Gastroesophageal sphincter (tissue), 4 donors: ENCODE measurements at regions not wholly inside any gene's neighbourhood (a gene's known extent, or its start where the extent isn't known, plus 50 kb on each side); places are given as distances from the start of the nearest gene placed in this dataset.

Experiments used
- ATAC-seq: fragments of 150-250 bp; one replicate; pipeline ENCODE4 v1.9.1; 2016; ENCODE audit warnings: mild to moderate bottlenecking, moderate library complexity
- H3K27ac ChIP-seq, 4 donors: fragments of 200-600 bp; sonication (generic) in 3 of 4; 1 replicate in 3 of 4; 2 replicates in 1 of 4; pipeline ENCODE4 v1.5.1; 2016 to 2019
- H3K27me3 ChIP-seq: fragments of 200-600 bp; sonication (generic); one replicate; pipeline ENCODE4 v1.5.1; 2019
- H3K36me3 ChIP-seq, 2 donors: fragments of 200-600 bp; sonication (generic); one replicate each; pipeline ENCODE4 v1.5.1; 2019; ENCODE audit warnings: control low read depth in 1 of 2
- H3K4me1 ChIP-seq, 3 donors: fragments of 200-600 bp; sonication (generic); 1 replicate in 2 of 3; 2 replicates in 1 of 3; pipeline ENCODE4 v1.5.1; 2016 to 2019; ENCODE audit warnings: control low read depth in 2 of 3
- H3K4me3 ChIP-seq, 2 donors: fragments of 200-600 bp; sonication (generic); one replicate each; pipeline ENCODE4 v1.5.1; 2019; ENCODE audit warnings: mild to moderate bottlenecking in 1 of 2, moderate library complexity in 1 of 2
- H3K9me3 ChIP-seq, 3 donors: fragments of 200-600 bp; sonication (generic); one replicate each; pipeline ENCODE4 v1.5.1; 2017 to 2019; ENCODE audit warnings: control low read depth in 2 of 3
- EP300 ChIP-seq: sonication (generic); formaldehyde crosslinking; IDR thresholded peaks from one replicate; pipeline ENCODE4 v1.6.1; 2017; ENCODE audit warnings: antibody characterized with exemption, mild to moderate bottlenecking
- POLR2A ChIP-seq, 2 donors: fragments of 450-650 bp; IDR thresholded peaks; one replicate each; pipeline ENCODE4 v1.6.1; 2017; ENCODE audit warnings: antibody characterized with exemption in 2 of 2, mild to moderate bottlenecking in 2 of 2, moderate library complexity in 1 of 2
- POLR2AphosphoS5 ChIP-seq: sonication (generic); formaldehyde crosslinking; IDR thresholded peaks from one replicate; pipeline ENCODE4 v1.6.1; 2017; ENCODE audit warnings: antibody characterized with exemption
- WGBS, 2 donors: methylation state at CpG; one replicate each; pipeline ENCODE4 v1.1.5; 2018; ENCODE audit warnings: low coverage in 1 of 2; 5-methylcytosine and 5-hydroxymethylcytosine counted together
- TF ChIP-seq, protein P1 (sequence below), 4 experiments: fragments of 200-600 bp in 2 of 4; fragments of 450-650 bp in 2 of 4; sonication (generic) in 1 of 4; IDR thresholded peaks; one replicate each; pipeline ENCODE4 v1.5.1; 2017 to 2019; ENCODE audit warnings: antibody characterized with exemption in 4 of 4, mild to moderate bottlenecking in 2 of 4, moderate library complexity in 2 of 4

DNA sequence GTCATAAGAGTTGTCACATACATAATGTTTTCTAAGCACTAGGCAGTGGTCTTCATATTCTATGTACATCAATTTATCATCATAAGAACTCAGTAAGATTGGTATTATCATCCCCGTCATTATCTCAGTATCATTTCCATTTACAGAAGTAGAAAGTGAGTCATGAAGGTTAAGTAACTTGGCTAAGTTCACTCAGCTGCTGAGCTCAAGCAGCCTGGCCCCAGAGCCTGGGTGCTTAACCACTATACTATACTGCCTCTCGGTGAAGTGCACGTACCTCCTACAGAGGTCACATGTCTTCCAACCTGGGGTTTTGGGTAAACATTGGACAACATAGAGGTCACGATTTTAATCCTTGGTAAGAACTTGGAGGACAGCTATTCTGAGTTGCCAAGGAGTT is 161.5 kb upstream of the GATB start:
- Histone ChIP-seq H3K36me3 (no peaks in the 10 kb centered on the region), H3K27me3 (no peaks in the 10 kb centered on the region), H3K27ac (no peak overlapping the region), H3K4me3 (no peak overlapping the region), H3K4me1 (no peaks in the 10 kb centered on the region), H3K9me3 (no peaks in the 10 kb centered on the region)
- 60 to 96% methylated on average over 2 to 4 of the region's 4 CpGs for WGBS, 2 donors
- ATAC-seq, result no peak
- TF ChIP-seq, protein P1, sequence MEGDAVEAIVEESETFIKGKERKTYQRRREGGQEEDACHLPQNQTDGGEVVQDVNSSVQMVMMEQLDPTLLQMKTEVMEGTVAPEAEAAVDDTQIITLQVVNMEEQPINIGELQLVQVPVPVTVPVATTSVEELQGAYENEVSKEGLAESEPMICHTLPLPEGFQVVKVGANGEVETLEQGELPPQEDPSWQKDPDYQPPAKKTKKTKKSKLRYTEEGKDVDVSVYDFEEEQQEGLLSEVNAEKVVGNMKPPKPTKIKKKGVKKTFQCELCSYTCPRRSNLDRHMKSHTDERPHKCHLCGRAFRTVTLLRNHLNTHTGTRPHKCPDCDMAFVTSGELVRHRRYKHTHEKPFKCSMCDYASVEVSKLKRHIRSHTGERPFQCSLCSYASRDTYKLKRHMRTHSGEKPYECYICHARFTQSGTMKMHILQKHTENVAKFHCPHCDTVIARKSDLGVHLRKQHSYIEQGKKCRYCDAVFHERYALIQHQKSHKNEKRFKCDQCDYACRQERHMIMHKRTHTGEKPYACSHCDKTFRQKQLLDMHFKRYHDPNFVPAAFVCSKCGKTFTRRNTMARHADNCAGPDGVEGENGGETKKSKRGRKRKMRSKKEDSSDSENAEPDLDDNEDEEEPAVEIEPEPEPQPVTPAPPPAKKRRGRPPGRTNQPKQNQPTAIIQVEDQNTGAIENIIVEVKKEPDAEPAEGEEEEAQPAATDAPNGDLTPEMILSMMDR (IDR thresholded peaks at IDR 0.05), result no peak
- TF ChIP-seq POLR2AphosphoS5 (no peak), EP300 (no peak), POLR2A (IDR thresholded peaks at IDR 0.05) (no peak)

DNA sequence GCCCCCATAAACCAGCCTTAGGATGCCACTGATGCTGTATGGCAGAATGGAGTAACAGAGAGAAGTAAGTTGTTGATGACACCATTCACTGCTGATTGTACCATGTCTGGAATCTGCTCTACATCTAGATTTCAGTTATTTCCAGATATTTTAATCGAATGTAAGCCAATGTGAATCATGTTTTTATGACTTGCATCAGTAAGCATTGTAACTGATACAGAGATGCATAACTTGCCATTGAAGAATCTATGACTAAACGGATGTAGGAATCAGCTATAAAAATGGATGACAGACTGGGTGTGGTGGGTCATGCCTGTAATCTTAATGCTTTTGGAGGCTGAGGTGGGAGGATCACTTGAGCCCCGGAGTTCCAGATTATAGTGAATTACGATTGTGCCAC is 161.0 kb upstream of the GATB start:
- H3K4me3 ChIP-seq, result no peak overlapping the region
- no peak for ATAC-seq
- H3K36me3 ChIP-seq, result no peaks in the 10 kb centered on the region
- 77 to 100% methylated on average over 4 of the region's 4 CpGs for WGBS, 2 donors
- H3K9me3 ChIP-seq, result no peaks in the 10 kb centered on the region
- H3K27me3 ChIP-seq, result no peaks in the 10 kb centered on the region
- TF ChIP-seq, protein P1 (IDR thresholded peaks at IDR 0.05), result no peak
- H3K27ac ChIP-seq, result no peak overlapping the region
- no peaks in the 10 kb centered on the region for H3K4me1 ChIP-seq

DNA sequence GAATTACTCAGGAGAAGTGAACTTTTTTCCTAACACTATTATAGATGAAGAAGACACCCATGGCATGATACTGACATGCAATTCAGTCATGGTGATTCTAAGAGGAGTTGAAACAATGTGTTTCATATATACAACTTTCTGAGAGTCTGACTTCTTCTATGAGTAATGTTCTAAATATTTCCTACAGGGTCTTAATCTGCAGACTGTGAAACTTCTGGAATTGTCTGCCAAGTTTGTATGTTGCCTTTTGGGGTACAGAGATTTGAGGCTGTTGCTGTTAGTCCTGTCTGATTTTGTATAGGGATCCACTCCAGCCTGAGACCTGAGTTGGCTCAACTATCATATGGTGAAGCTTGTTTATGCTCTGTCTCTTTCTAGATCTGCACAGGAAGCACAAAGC is 160.6 kb upstream of the GATB start:
- TF ChIP-seq POLR2AphosphoS5, result no peak
- TF ChIP-seq, protein P1 (IDR thresholded peaks at IDR 0.05), result no peak
- TF ChIP-seq EP300, result no peak
- no peak for TF ChIP-seq POLR2A (IDR thresholded peaks at IDR 0.05)
- no peaks in the 10 kb centered on the region for H3K9me3 ChIP-seq
- no peaks in the 10 kb centered on the region for H3K27me3 ChIP-seq
- no peaks in the 10 kb centered on the region for H3K4me1 ChIP-seq
- H3K4me3 ChIP-seq, result no peak overlapping the region
- ATAC-seq, result no peak
- no peak overlapping the region for H3K27ac ChIP-seq
- no peaks in the 10 kb centered on the region for H3K36me3 ChIP-seq

DNA sequence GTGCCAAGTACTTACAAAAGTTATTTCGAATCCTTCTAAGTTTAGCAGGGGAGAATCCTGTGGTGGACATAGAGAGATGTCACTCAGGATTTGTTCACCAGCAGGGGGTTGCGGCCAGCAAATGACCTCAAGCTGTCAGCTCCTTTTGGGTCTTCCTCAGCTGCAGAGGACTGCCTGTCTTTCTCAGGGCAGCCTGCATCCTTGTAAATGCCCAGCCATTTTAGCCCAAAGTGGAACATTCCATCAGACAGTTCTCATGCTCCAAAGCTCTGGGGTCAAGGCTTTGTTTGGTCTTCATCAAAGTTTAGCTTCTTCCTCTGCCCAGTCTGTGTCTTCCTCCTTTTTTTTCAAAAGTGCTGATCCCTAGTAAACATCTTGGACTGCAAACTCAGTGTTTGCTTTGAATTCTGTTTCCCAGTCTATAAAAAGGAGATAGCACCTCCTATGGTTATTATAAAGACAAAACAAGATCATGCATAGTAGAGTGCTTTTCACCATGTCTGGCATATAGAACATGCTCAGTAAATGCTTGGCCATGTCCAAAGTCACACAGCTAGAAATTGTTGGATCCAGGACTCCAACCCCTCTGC is 156.4 kb upstream of the GATB start:
- TF ChIP-seq EP300, result no peak
- TF ChIP-seq, protein P1 (IDR thresholded peaks at IDR 0.05), result no peak
- no peak for TF ChIP-seq POLR2A (IDR thresholded peaks at IDR 0.05)
- TF ChIP-seq POLR2AphosphoS5, result no peak
- 74 to 80% methylated on average over 1 to 2 of the region's 2 CpGs for WGBS, 2 donors
- peaks cover 0 to 5% (median 0%) of the 10 kb centered on the region in 3 donors for H3K9me3 ChIP-seq
- H3K27ac ChIP-seq, result no peak overlapping the region
- H3K36me3 ChIP-seq, result no peaks in the 10 kb centered on the region
- H3K27me3 ChIP-seq, result no peaks in the 10 kb centered on the region
- H3K4me1 ChIP-seq, result no peaks in the 10 kb centered on the region
- H3K4me3 ChIP-seq, result no peak overlapping the region
- no peak for ATAC-seq

DNA sequence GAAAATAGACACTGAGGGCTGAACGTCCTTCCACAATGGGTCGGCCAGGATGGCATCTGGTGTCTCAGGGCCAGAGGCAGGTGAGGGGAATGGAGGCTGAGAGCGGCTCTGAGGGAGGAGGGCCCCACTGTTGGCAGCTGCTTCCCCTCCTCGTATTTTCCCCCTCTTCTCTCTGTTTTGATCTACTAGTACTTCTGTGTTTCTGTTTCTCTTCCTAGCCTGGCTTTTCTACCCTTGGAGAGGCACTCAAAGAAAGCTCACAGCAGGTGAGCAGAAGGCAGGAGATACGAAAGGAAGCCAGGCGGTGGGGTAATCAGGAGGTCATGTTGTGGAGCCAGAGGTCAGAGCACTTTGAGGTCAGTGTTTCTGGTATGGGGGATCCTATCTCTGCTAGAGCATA is 151.8 kb upstream of the GATB start:
- Histone ChIP-seq H3K27me3 (no peaks in the 10 kb centered on the region), H3K4me1 (peaks cover 0 to 8% (median 0%) of the 10 kb centered on the region in 3 donors), H3K4me3 (no peak overlapping the region), H3K27ac (no peak overlapping the region), H3K36me3 (no peaks in the 10 kb centered on the region), H3K9me3 (peaks cover 0 to 5% (median 0%) of the 10 kb centered on the region in 3 donors)
- WGBS, 2 donors, result 44 to 71% methylated on average over 3 to 6 of the region's 6 CpGs
- TF ChIP-seq EP300, result no peak
- no peak for TF ChIP-seq POLR2AphosphoS5
- TF ChIP-seq, protein P1 (IDR thresholded peaks at IDR 0.05), result no peak
- no peak for TF ChIP-seq POLR2A (IDR thresholded peaks at IDR 0.05)
- ATAC-seq, result no peak
